GM19452 (cell line): ENCODE measurements at regions not wholly inside any gene's neighbourhood (a gene's known extent, or its start where the extent isn't known, plus 50 kb on each side); places are given as distances from the start of the nearest gene placed in this dataset.

Source experiments
- ATAC-seq: cut with Tn5 transposase; IDR thresholded peaks from one replicate; pipeline ENCODE4 v1.9.1; 2021; ENCODE audit not compliant: unreplicated experiment

DNA sequence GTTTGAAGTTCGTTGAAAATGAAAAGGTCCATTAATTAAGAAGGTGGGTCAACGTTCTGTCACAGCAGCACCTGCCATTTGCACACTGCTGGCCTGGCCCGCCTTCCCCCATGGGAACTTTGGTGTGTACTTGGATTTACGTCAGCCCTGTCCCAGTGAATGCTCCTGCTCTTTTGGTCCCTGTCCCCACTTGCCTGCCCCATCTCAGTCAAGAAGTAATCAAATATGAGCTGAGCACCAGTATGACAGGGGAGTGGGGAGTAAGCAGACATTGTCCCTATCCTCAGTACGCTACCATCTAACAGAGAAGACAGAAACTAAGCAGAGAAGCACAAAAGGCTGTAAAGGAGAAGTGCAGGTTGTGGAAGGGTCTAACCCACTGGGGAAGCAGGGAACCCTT, 65.1 kb downstream of the SLC4A3 start:
- no peak for ATAC-seq

DNA sequence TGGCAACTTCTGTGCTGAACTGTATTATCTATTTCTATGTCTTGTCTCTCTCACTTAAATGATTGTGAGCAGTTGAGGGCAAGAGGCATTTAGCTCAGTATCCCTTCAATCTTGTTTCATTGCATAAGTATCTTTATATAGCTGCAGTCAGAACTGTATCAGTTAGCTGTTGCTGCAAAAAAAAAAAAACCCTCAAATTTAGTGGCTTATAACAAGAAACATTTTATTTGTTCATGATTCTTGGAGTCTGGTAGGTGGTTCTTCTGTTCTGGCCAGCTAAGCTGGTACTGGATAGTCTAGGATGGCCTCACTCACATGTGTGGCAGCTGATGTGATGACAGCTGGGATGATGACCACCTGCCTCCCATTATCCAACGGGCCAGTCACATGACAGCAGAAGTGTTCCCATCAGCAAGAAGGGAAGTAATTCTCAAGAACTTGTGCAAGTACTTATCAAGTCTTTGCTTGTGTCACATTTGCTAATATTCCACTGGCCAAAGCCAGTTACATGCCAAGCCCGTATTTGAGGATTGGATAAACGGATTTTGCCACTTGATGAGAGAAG, 67.8 kb downstream of the SLC4A3 start:
- ATAC-seq = no peak

DNA sequence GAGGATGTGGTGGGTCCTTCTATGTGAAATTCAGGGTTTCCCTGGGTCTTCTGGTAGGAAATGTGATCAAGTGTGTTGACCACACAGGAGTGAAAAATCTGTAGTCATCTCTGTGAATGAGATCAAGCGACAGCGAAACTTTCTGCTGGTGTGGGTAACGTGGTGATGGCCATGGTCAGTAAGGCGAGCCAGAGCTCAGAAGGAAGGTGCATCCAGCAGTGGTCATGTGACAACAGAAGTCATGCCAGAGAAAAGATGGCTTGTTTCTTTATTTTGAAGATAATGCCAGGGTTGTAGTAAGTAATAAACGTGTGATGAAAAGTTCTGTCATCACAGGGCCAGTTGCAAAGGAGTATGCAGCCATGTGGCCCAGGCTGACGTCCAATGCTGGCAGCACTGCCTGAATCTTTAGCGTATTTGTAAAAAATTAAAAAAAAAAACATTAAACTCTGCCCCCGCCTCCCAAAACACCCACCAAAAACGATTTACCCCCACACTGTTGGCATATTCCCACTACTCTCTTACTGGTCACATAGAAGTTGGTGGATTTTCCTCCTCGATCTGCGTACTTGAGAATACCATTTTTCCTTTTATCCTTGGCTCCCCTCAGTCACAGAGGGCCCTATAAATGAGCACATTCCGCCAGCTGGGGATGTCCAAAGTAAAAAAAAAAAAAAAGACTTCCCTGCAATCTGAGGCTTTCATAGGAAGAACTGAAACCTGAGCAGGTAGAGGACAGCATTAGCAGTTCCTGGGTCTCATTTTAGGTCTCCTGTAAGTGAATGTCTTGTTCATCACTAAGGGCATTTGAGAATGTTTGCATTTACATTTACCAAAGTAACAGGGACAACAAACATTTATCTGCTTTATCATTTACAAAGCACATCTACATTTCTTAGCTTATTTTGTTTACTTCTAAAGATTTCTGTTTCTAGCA, 70.6 kb downstream of the SLC4A3 start:
- ATAC-seq = no peak

DNA sequence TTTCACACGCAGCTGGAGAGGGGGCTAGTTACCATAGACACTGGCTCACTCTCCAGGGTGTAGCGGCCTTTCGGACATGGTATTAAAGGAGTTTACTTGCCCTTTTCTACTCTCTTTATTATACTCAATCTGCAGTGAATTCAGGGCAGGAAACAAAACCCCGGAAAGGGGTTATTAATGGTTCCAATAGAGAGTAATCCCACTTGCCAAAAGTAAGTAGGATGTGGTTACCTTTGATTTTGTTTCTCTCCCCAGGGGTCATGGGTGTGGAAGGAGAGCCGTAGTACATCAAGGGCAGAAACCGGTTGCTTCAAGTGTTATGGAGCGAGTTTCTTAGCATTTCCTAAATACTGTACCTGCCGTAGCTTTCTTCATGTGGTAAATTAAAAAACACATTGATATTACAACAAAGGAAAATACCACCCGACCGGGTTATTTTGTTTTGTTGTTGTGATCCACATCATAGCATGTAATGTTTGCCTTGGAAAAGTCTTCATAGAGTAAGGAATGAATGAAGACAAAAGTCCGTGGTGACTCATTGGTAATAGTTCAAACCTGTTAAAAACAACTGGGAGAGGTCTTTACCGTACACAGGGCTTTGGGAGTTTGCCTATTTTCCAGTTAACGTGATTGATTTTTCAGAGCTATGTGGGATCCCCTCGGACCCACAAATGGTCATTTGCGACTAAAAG, 71.5 kb downstream of the SLC4A3 start:
- no peak for ATAC-seq

DNA sequence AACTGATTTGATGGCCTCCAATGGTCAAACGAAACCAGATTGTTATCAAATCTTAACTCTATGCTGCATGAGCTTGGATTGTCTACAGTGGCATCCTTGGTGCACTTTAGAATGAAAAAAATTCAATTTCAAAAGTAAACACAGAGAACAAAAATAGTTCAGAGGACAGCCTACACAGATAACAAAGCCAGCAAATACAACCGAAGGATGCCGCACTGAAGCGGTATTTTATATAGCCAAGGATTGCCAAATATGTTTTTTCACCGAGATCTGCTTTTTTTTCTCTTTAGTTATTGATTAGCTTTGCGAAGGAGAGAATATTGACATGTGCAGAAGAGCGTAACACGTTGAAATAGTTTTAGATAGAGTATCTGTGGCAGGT, 72.0 kb downstream of the SLC4A3 start:
- no peak for ATAC-seq

DNA sequence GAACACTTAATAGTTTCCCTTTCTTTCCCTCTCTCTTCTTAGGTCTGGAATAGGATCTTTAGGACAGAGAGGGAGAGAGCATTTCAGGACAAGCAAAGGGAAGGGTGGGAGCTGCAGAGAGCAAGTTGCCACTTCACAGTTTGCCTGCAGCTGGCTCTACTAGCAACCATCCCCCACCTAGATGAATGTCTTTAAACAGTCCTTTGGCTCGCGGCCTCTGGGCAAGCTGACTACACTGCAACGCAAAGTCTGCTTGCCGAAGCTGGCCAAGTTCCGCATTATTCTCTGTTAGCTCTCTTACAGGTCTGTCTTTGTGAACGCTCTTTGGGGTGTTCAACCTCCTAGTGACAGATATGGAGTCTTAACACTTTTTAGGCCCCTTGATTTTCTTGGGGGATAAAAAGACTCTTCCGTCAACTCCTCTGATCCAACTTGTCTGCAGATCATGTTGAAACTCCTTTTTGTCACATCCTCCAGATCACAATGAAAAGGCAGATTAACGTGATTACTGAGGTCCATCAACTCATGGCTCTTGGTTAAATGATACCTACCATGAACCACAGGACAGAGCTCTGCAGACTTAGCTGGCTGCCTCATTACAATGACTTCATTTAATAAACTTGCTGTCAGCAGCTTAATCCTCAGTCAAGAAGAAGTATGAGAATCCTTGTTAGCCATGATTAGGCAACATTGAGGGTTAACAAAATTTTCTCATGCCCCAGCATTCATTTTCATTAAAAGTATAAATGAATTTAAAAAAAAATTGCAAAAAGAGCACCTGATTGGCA, 74.6 kb downstream of the SLC4A3 start:
- no peak for ATAC-seq

DNA sequence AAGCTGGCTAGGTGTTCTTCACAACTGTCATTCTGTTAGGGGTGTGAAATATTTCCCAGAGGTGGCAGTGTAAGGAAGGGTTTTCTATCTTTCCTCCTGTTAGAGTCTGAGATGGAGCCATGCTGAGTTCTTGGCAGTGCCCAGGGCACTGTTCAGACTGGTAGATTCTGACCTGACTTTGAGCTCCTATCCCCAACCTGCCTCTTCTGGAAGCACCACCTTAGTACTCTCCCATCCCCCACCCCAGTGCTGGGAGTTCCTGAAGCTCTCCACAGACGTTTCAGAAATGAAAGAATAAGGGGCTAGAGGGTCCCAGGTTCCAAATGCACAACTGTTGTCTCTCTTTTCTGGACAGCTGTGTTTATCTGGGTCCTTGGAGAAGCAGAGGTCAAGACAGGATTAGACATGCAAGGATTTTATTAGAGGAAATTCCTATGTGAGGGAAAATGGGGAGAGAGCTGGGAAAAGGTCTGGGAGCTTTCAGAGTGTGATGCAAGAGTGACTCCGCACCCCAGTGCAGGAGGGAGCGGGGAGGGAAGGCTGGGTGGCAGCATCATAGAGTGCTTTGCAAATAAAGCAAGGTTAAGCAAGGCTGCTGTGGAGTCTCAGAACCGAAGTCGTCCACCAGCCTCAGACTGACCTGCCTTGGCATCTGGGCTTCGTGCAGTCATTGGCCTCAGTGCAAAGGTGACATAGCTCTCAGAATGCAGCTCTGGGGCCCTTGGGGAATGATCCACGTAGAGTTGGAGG, 75.5 kb downstream of the SLC4A3 start:
- ATAC-seq = no peak

DNA sequence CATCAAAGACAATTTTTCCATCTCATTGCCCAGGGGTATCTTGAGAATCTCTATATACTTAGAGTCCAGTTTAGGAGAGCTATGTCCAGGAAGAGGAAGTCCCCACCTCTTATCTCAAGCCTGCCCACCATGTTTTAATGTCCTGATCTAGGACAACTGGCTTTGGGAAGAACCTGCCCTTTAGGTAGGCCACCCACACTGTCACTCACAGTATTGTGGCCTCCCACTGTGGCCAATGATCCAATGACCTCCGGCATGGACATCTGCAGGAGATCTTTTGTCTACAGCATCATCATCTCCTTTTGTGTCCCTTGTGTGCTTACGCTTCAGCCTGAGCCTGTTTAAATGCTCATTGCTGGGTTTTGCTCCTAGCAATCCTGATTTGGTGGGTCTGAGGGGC, 77.4 kb downstream of the SLC4A3 start:
- no peak for ATAC-seq

DNA sequence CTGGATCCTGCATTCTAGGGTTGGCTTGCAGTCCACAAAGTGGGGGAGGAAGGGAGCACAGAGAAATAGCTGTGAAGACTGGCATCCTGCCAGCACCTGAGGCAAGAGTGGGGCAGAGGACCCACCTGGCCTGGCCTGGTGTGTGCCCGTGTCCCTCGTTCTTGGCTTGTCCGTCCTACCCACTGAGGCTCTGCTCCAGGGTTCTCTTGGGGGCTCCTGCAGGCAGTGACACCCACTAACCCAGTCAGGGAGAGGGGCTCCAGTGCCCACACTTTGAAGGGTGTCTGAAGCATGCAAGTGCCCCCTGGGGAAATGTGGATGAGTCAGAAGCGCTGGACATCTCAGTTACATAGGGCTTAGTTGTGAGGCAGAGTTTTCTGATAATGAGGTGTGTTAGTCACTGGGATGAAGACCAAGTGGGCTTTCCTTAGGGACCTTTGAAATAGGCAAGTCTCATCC, 79.4 kb downstream of the SLC4A3 start:
- no peak for ATAC-seq

DNA sequence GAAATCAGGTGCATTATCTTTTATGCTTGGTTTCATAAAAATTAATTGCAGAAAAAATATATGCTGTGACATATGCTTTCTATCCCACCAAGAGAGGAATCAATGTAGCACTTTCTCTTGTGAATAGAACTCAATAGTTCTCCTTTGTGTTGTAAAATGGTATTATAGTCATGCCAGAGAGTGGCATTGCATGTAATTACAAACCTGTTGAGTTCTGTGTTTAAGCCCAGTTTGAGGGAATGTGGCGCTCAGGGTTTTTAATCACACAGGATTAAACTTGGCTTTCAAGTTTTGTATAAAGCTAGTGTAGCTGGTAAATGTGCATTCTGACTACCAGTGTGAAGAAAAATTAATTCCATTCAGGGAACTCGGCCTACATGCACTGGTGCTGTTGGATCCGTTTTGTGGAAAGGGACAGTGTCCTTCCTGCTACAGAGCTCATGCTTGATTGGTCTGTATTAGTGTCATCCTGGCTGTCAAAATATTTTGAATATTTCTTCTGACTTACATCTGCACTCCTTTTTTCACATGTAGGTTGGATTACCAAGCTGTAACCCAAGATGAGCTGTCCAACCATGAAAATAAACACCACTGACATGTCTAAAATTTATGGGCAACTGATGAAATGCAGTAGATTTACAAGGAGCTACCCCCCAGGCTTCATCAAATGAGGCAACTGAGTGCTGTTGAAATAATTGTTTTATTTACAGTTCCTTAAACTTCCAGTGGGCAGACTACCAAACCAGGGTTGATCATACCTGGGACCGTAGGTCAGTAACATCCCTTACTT, 80.3 kb downstream of the SLC4A3 start:
- ATAC-seq = no peak

DNA sequence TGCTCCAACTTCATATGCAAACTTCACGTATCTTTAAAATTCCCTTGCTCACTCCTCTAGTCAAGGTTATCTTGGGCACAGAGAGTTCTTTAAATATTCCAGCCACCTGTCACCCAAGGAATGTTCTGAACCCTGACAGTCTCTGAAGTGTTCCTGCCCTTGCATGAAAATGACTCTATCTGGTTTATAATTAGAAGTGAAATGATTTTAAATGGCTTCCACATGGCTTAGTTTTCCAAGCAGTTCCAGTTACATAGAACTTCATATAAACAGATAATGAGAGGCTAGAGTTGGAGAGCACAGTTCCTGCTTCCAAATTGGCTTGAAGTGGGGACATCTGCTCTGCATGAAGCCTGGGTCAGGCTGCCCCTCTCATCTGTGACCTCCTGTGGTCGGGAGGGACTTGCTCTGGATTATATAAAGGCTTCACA, 81.9 kb downstream of the SLC4A3 start:
- no peak for ATAC-seq

DNA sequence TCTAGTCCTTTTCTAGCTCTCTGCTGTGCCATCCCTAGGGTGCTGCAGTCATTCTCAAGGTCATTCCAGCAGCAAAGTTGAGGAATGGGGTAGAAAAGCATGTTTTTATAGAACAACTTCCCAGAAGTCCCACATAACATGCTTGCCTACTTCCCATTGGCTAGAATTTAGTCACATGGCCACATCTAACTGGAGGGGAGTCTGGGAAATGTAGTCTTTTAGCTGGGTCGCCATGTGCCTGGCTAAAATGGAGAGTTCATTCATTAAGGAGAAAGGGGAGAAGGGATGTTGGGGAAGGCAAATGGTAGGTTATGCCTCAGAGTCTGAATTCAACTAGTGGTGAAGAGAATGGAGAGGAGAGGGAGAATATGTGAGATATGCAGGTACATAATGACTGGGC, 85.7 kb downstream of the SLC4A3 start:
- ATAC-seq = peak; percentile 71

DNA sequence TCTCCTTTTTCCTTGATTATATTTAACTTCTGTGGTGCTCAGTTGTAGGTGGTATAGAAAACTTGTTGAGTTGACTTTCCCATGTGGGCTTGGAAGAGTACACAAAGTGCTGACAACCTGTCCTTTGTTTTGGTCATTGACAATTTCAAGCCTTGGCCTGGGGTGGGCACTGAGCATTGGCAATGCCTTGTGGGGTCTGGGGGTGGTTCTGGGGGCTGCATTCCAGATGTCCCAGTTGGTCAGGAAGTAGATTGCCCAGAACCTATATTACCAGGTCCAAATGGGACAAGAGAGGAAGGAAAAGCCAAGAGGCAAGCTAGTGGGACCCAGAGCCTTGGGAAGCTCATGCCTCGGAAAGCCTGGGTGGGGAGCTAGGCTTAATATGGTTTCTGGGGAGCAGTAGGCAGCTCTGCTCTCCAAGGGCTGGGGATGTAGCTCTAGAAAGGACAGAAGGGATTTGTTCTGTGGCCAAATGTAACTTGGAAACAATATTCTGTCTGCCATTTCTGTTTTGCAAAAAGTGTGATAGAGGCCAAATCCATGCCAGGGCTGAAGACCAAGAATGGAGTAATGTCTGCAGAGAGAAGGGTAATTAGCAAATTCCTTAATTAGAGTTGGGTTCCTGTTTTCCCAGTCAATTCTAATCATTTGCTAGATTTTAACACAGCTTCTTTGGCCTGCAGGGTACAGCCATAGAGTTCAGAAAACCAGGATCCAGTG, 87.4 kb downstream of the SLC4A3 start:
- ATAC-seq = no peak

DNA sequence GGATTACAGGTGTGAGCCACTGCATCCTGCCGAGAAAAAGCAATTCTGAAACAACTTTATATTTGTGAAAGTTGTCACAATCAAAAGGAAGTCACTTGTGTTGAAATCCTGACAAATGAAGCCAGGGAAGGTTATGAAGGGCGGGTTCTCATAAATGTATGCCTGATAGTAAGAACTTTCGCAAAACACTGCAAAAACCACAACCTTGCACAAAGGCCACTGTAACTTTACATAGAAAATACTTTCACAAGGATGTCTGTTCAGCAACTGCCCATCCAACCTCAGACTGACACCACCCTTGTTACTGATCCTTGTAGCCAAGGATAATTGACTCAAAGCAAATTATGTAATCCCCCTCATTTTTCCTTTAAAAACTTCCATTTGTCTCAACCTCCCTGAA, 90.6 kb downstream of the SLC4A3 start:
- ATAC-seq = no peak

DNA sequence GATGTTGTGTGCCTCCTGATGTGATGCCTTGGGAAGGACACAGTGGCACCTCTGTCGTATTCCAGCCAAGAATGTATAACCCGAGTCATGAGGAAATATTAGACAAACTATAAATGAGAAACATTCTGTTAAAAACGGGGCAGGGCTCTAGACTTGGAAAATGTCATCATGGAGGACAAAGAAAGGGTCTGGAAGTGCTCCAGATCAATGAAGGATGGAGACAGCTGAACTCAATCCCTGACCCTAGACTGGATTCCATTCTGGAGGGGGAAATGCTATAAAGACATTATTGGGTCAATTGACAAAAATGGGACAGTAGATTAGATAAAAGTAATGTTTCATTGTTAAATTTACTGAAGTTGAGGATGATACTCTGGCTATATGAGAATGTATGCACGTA, 92.1 kb downstream of the SLC4A3 start:
- no peak for ATAC-seq

DNA sequence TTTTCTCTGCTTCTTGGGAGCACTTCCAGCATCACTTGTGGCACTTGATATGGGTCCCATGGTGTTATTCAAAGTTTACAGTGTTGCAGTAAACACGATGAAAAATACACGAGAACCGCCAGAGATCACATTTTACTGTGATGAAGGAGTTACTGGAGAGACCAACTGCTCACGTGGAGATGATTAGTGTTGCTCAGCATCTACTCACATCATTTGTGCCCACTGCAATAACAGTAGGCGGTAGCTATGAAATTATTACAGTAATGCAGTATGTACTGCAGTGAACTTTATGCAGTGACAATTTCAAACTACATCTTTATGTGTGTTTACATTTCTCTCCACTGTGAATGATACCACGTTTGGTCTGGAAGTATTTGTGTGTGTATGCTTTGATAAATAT, 93.5 kb downstream of the SLC4A3 start:
- ATAC-seq = no peak

DNA sequence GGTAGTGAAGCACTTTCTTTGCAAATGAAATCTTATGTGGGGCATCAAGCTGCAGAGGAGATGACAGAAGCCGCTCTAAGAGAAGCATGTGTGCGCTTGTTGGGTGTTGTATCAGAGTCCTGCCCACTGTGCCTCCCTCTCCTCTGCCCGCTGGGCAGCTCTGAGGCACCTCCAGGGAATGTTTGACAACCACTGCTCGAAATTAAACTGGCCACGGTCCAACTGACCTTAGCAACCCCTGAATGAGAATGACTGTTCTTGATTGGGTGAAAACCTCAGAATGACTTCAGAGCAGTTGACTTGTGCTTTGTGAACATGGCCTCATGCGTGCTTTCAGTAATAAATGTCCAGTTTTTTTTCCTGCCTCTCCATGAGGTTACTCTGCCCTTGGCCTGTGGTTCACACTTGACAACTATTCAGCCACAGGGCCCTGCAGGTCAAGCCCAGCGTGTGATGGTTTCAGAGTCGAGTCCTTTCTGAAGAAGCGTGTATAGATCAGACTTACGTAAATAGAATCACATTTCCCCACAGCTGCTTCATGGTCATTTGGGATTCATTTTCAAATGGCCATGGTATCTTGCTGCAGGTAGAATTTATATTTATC, 94.9 kb downstream of the SLC4A3 start:
- no peak for ATAC-seq

DNA sequence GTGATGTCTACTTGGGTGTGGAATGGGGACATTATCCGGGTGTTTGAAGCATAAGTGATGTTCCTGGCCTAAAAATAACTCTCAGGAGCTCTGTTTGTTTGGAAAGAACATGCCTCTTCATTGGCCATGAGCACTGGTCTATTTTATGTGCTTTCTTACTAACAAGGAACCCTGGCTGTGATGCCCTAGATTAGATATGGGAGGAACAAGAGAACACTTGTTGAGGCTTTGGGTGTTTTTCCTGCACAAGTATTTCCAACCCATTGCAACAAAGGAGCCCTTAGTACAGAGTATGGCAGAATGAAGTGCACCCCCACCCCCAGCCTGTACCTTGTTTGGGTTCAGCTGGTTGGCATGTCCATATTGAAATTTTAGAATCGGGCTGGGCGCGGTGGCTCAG, 95.9 kb downstream of the SLC4A3 start:
- no peak for ATAC-seq

DNA sequence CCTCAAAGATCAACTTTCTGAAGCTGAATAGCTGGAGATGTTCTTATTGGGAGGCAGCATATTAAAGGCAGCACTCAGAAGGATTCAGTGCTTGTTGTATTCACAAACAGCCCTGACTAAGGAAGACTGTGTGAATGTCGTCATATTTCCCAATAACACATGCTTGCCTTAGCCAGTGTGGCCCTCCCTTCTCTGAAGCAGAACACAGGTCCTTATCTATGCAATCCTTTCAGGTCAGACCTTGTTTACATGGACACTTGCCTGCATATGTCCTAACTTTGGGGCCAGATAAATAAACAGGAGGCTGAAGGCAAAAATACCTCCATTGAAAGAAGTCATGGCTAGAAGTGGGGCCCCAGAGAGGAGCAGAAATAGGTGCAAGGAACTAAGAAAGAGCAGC, 97.2 kb downstream of the SLC4A3 start:
- no peak for ATAC-seq
